GM19239 (cell line): ENCODE measurements at regions not wholly inside any gene's neighbourhood (a gene's known extent, or its start where the extent isn't known, plus 50 kb on each side); places are given as distances from the start of the nearest gene placed in this dataset.

Source experiments
- DNase-seq: peaks from one replicate; pipeline ENCODE4 v3.0.0; 2011; ENCODE audit warnings: low spot score; ENCODE audit not compliant: insufficient read length
- FAIRE-seq: peaks from 2 replicates; lab custom pipeline; 2011; peaks lifted over from hg19 to GRCh38; lab: Jason Lieb, UNC

GRCh38 chr2:23286031-23286757 lies 98.8 kb upstream of the KLHL29 start:
- FAIRE-seq, result no peak
- DNase-seq, result no peak

DNA sequence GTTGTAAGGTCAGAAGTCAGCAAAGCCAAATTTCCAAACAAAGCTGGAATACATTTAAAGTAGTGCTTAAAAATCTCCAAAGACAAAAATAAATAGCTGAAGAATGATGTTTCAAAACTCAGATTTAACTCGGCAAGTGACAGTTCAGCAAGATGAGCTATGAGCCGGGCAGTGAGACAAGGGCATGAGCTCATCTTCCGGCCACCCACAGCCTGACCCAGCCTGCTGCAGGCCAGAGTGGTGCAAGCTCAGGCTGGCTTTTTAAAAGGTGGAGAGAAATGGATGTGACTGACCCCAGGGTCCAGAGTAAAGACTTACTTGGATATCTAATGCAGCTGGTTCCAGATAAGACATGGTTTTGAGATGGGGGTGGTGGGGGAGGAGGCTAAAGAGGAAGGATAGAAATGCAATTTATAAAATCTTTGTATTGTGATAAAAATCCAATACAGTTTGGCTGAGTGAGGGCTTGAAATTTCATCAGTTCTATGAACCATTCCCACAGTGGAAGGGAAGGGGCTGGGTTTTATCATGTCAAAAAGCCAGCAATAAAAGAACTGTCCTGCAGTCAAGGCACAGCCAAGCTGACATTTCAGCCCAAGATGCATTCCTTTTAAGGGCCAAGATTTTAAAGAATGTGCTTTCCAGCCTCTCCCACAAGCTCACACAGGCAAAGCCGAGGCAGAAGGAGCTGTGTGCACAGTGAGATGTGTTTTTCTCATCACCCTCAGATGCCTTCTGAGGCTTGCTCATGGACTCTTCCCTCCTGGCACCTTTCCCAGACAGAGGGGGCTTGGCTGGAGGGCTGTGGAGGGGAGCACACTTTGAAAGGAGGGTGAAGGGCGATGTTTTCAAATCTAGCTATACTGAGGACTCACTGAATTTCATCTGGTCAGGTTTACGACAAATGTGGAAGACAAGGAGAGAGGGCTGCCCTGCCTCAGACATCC lies 97.9 kb upstream of the KLHL29 start:
- DNase-seq (no peak), FAIRE-seq (no peak)

DNA sequence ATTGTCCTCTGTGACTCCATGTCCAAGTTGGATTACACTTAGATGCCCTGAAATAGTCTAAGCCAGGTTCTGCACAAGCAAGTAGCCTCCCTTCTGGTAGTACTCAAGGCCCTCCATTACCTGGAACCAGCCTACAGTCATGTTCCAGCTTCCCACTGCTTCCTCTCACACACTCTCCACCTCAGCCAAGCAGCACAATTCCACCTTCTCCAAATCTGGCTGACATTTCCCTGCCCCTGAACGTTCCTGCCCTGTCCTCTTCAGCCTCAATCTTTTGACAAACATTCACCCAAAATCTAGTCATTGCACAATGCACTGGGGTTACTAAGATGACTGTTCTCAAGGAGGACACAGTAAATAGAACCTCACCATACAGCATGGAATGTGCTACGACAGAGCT lies 95.3 kb upstream of the KLHL29 start:
- FAIRE-seq (no peak), DNase-seq (no peak)

DNA sequence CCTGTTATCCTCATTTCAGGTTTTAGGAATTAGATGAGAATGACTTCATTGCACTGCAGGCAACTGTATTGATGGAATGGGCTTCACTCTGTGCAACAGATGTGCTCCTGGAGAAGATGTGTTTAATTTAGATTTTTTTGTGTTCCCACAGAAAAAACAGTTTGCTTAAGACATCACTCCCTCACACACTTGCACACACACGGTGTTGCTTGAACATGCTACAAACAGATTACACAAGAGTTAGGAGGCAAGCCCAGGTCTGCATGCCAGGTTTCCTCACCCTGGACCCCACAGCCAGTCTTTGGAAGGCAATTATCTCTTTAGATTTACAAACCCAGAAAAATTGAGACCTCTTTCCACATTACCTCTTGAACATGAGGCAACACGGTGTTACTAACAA lies 93.7 kb upstream of the KLHL29 start:
- DNase-seq (no peak), FAIRE-seq (no peak)

- FAIRE-seq (no peak), DNase-seq (no peak)
These were observed 93.0 kb upstream of the KLHL29 start for GRCh38 chr2:23292024-23292423.

DNA sequence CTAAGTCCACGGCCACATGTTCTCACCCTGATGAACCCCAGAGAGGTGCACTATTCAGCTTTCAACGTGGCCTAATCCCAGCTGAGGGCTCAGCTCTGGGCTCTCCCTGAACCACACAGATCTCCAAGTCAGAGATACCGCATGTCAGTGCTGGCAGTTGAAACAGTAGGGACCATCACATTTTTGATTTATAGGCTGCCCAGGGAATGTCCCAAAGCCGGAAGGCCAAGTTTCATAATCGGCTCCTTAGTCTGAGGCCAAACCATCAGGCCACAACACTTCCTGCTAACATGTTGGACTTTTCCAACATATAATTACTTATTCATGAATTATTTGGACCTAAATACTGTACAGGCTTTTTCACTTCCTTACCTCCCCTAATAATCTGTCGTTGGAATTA lies 91.9 kb upstream of the KLHL29 start:
- FAIRE-seq, result no peak
- no peak for DNase-seq

GRCh38 chr2:23293731-23294130 lies 91.2 kb upstream of the KLHL29 start:
- DNase-seq, result no peak
- FAIRE-seq, result no peak

GRCh38 chr2:23294238-23294637 lies 90.7 kb upstream of the KLHL29 start:
- FAIRE-seq, result no peak
- DNase-seq, result no peak

- no peak for FAIRE-seq
- no peak for DNase-seq
These were observed 88.3 kb upstream of the KLHL29 start for GRCh38 chr2:23296691-23297090.

DNA sequence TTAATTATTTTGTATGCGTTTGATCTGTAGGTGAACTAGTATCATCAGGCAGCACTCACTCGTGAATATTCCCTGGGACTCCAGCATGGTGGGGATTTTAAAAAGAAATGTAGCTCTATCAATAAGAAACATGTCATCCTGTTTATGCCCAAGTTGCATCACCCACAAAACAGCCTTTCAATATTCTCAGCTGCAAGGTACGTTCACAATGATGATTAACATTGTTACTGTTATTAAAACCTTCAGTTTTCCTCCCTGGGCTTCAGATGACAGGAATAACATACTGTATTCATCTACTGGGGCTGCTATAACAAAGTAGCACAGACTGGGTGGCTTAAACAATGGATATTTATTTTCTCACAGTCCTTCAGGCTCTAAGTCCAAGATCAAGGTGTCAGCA lies 87.9 kb upstream of the KLHL29 start:
- FAIRE-seq, result no peak
- no peak for DNase-seq

DNA sequence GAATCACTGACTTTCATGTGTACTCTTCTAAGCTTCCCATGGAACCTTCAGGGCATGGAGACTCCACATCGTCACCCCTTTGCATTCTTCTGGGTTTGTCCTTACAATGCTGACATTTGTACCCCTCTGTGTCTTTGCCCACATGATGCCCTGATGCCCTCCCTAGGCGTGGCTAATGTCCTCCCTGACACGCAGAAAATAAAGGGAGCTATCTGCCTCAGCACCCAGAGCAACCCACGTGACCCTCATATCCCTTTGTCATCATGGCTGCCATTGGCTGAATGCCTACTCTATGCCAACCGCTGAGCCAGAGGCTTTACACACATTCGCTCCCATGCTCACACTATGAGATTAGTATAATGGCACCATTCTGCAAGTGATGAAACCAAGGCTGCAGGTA lies 86.4 kb upstream of the KLHL29 start:
- FAIRE-seq, result no peak
- no peak for DNase-seq

DNA sequence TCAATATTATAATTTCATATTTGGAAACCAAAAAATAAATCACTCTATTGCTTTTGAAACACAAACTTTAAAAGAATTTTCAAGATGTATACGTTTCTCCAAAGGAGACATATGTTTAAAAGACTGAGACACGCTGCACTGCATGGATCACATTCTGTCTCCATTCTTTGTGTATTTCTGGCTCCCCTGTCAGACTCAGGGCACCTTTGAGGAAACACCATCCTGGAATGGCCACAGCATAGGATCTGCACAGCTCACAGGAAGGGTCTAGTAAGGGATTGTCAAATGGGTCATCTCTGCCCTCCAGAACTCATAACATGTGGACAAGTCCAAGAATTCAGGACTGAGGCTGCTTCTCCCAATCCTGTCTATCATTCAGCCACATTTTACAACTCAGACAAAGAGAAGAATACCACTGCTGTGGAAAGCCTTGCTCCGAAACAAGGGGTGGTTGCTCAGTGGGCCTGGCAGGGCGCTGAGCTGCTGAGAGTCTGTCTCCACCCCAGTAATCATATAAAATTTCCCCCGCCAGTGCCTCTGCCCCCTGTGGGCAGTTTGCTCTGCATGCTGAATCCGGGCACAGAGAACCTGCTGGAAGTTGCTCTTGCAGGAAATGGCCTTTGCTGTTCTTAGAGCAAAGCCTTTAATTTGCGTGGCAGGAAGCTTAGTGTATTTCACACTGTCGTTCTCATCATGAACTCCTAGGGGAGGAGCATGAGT lies 85.3 kb upstream of the KLHL29 start:
- no peak for DNase-seq

GRCh38 chr2:23301136-23301535 lies 83.8 kb upstream of the KLHL29 start:
- DNase-seq (no peak), FAIRE-seq (no peak)

More for the DNA sequence above, 85.3 kb upstream of the KLHL29 start:
- no peak for FAIRE-seq

GRCh38 chr2:23302591-23302990 lies 82.4 kb upstream of the KLHL29 start:
- FAIRE-seq, result no peak
- no peak for DNase-seq

GRCh38 chr2:23306401-23306800 lies 78.6 kb upstream of the KLHL29 start:
- no peak for DNase-seq
- no peak for FAIRE-seq

- DNase-seq (no peak), FAIRE-seq (no peak)
These were observed 73.8 kb upstream of the KLHL29 start for GRCh38 chr2:23311186-23311585.

- DNase-seq (peak; percentile 18), FAIRE-seq (no peak)
These were observed 71.9 kb upstream of the KLHL29 start for GRCh38 chr2:23312996-23313606.

- no peak for DNase-seq
- FAIRE-seq, result no peak
These were observed 70.3 kb upstream of the KLHL29 start for GRCh38 chr2:23314687-23315086.

DNA sequence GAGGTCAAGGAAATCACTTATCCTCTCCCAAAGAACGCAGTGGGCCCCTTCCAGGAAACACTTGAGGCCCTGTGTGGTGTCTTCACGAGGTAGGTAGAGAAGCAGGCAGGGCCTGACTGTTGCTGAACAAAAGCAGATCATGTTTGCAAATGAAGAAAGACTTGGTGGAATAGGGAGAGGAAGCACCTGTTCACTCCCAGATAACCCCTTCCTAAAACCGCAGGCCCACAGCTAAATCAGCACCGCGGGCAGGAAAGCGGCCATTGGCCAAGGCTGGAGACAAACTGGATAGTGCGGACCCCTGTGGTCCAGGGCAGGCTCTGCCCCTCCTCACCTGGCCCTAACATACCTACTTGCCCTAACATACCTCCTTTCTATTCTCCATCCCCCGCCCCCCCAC lies 64.9 kb upstream of the KLHL29 start:
- no peak for FAIRE-seq

GRCh38 chr2:23321751-23322150 lies 63.2 kb upstream of the KLHL29 start:
- DNase-seq, result no peak
- FAIRE-seq, result no peak

More for the DNA sequence above, 64.9 kb upstream of the KLHL29 start:
- DNase-seq, result no peak
